GM19372 (cell line): ENCODE measurements at regions not wholly inside any gene's neighbourhood (a gene's known extent, or its start where the extent isn't known, plus 50 kb on each side); places are given as distances from the start of the nearest gene placed in this dataset.

ENCODE experiments used
- ATAC-seq: cut with Tn5 transposase; IDR thresholded peaks from one replicate; pipeline ENCODE4 v1.9.1; 2021; ENCODE audit warnings: mild to moderate bottlenecking, low read depth, moderate library complexity; ENCODE audit not compliant: unreplicated experiment

- ATAC-seq = no peak
Measured at GRCh38 chr4:3851211-3851610, 85.0 kb downstream of the ADRA2C start.

- ATAC-seq = no peak
Measured at GRCh38 chr4:3851881-3852280, 85.7 kb downstream of the ADRA2C start.

DNA sequence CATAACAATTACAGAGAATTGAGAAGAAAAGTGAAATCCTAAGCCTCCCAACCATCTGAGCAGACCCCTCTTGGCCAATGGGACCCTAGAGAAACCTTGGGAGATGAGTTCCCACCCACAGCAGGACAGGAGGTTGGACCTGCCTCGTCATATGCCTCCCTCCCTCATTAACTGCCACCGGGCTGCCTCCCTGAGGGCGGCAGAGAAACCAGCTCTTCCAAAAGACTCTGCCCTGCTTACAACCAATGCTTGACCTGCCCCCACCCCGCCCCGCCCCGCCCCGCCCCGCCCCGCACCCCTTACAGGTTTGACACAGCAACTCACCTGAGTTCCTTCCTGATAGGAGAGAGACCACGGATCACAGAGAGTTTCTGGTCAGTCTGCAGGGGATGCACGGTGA is 86.1 kb downstream of the ADRA2C start:
- no peak for ATAC-seq

- no peak for ATAC-seq
Measured at GRCh38 chr4:3852711-3853110, 86.5 kb downstream of the ADRA2C start.

DNA sequence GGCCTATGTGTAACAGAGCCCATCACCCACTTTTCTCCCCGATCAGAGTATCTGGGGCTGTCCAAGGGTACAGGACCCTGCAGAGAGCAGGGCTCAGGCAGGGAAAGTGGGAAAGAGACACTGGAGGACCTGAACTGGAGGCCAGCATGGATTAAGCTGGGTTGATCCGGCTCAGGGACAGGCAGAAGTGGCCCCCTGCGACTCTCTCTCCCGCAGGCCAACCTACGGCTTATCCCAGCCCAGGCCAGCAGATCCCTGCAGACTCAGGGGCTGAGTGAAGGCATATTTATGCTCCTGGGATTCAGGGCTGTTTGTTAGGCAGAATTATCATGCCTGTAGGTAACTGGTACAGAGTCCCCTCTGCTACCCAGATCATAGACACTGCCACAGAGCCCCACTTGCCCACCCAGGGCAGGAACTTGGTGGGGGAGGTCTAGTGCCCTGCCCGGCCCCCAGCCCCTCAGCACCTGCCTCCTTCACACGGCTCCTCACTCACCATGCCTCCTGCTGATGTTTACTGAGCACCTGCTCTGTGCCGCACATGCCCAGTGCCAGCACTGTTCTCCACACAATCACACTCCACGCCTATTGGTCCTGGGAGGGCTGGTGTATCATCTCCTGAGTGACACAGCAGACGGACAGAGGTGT is 87.3 kb downstream of the ADRA2C start:
- no peak for ATAC-seq

- no peak for ATAC-seq
Measured at GRCh38 chr4:3854661-3855060, 88.5 kb downstream of the ADRA2C start.

- no peak for ATAC-seq
Measured at GRCh38 chr4:3855646-3856045, 89.5 kb downstream of the ADRA2C start.

DNA sequence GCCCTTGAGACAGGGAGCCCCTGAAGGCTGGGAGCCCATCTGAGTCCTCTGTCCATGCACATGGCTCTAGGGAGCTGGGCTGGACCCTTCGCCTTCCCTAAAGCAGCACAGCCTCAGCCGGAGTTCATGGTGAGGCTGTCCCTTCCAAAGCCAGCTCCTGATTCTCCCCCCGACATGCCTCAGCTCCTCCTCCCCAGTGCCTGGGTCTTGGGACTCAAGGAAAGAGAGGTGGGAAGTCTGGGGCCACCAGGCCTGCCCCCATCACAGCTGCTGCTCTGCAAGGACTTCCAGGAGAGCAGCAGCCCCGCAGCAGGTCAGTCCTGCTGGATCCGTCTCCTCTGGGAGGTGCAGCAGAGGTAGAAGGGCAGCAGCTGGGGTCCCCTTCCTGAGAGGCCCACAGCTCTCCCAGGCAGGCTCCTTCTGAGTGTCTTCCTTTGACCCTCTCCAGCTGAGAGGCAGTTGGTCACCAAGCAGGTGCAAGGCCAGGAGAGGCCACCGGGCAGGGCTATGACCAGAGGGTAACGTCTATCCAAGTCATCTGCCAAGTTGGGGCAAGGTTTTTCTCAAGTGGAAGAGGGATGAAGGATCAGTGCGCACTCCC is 90.5 kb downstream of the ADRA2C start:
- ATAC-seq = no peak

GRCh38 chr4:3857269-3857926 is 91.2 kb downstream of the ADRA2C start:
- no peak for ATAC-seq

- ATAC-seq = no peak
Measured at GRCh38 chr4:3858046-3858730, 92.0 kb downstream of the ADRA2C start.

DNA sequence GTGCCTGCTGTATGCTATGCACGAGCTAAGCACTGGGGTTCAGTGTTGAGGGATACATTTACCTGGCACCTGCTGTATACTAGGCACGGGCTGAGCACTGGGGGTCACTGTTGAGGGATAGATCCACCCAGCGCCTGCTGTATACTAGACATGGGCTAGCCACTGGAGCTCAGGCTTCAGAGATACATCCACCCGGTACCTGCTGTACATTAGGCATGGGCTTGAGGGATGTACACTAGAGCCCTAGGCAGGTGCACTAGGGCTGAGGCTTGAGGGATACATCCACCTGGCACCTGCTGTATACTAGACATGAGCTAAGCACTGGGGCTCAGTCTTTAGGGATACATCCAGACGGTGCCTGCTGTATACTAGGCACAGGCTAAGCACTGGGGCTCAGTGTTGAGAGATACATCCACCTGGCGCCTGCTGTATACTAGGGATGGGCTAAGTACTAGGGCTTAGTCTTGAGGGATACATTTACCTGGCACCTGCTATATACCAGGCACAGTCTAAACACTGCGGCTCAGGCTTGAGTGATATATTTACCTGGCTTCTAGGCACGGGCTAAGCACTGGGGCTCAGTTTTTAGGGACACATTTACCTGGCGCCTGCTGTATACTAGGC is 92.7 kb downstream of the ADRA2C start:
- no peak for ATAC-seq

DNA sequence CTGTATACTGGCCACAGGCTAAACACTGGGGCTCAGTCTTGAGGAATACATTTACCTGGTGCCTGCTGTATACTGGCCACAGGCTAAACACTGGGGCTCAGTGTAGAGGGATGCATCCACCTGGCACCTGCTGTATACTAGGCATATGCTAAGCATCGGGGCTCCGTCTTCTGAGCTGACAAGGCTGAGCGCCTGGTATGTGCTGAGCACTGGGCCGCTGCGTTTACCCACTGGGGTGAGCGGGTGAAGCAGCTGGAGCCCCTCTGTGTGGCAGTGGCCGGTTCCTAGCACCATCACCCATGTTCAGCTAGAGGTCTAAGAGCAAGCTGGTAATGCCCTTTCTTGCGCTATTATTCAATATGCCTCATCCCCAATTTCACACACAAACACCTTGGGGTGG is 93.4 kb downstream of the ADRA2C start:
- ATAC-seq = no peak

- no peak for ATAC-seq
Measured at GRCh38 chr4:3860061-3860912, 94.1 kb downstream of the ADRA2C start.

GRCh38 chr4:3860913-3861636 is 94.9 kb downstream of the ADRA2C start:
- ATAC-seq = no peak

- ATAC-seq = no peak
Measured at GRCh38 chr4:3861720-3862639, 95.8 kb downstream of the ADRA2C start.

- no peak for ATAC-seq
Measured at GRCh38 chr4:3862640-3863420, 96.6 kb downstream of the ADRA2C start.

DNA sequence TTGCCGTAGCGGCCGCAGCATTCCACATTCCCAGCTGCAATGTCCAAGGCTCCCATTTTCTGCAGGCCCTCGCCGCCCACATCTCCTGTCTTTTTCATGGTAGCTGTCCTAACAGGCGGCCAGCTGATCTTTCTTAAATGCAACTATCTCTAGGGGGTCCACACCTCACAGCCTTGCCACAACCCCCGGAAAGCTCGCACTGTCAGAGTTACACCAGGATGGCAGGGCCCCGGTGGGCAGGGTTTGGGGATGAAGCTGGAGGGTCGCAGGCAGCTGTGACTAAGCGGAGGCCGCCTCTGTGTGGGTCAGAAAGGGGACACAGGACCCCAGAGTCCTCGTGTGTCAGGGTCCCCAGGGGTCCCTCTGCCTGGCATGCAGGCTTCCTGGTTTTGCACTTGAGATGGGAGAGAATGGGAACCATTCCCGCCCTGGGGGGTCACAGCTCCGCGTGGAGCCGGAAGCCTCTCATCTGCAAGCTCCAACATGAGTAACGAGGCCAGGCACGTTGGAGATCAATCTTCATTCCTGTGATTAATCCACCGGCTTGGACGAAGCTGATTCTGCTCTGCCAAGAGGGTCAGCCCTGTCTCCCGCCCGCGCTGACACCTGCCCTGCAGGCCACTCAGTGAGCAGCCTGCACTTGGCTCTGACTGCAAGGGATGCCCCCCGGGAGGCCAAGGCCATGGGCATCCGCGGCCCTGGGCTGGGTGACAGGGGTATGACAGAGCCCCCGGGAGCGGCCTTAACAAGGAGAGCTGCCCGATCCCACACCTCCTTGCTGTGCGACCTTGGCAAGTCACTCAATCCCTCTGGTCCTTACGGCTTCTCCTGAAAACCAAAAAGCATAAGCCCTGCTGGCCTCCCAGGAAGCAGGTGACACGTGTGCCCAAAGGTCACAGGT is 97.9 kb downstream of the ADRA2C start:
- ATAC-seq = no peak
